Choroid plexus epithelial cell (primary cell): ENCODE measurements at regions not wholly inside any gene's neighbourhood (a gene's known extent, or its start where the extent isn't known, plus 50 kb on each side); places are given as distances from the start of the nearest gene placed in this dataset.

Source experiments
- DNase-seq: peaks from one replicate; pipeline ENCODE4 v3.0.0-alpha.2; 2010; ENCODE audit warnings: low read depth
- H3K4me3 ChIP-seq: 2 replicates; pipeline ENCODE4 v1.5.1; 2011; ENCODE audit warnings: low read depth, mild to moderate bottlenecking, control low read depth, low read length, moderate library complexity
- CTCF ChIP-seq: conservative IDR thresholded peaks from 2 replicates; pipeline ENCODE4 v1.5.1; 2011; ENCODE audit warnings: low read depth, mild to moderate bottlenecking, control low read depth, inconsistent platforms, low read length, moderate library complexity

GRCh38 chr5:38794986-38795385 is 50.8 kb upstream of the OSMR start:
- TF ChIP-seq CTCF, result no peak
- no peak overlapping the region for H3K4me3 ChIP-seq
- no peak for DNase-seq

- DNase-seq, result no peak
- H3K4me3 ChIP-seq, result no peak overlapping the region
- no peak for TF ChIP-seq CTCF
Observed at GRCh38 chr5:38795986-38796741, 49.6 kb upstream of the OSMR start.
